Neural cell (in vitro differentiated cells): ENCODE measurements at regions not wholly inside any gene's neighbourhood (a gene's known extent, or its start where the extent isn't known, plus 50 kb on each side); places are given as distances from the start of the nearest gene placed in this dataset.

Experiments
- H2AFZ ChIP-seq: fragments of 200-600, 300-800 bp; sonication (generic), shearing (Covaris generic); 2 replicates; pipeline ENCODE4 v1.6.0; 2014; ENCODE audit warnings: low read depth, mild to moderate bottlenecking, antibody characterized with exemption, low read length, moderate library complexity
- H3F3A ChIP-seq: fragments of 200-600 bp; shearing (Covaris generic); 2 replicates; pipeline ENCODE4 v1.6.1; 2016; ENCODE audit warnings: mild to moderate bottlenecking, moderate library complexity, mixed read lengths, antibody characterized with exemption, low read length; ENCODE audit not compliant: insufficient read depth, poor library complexity, severe bottlenecking
- H3K27ac ChIP-seq: fragments of 200-600, 300-800 bp; sonication (generic), shearing (Covaris generic); 2 replicates; pipeline ENCODE4 v1.5.1; 2014; ENCODE audit warnings: mild to moderate bottlenecking, low read length, moderate library complexity
- H3K27me3 ChIP-seq: fragments of 300-800, 200-600 bp; sonication (generic), shearing (Covaris generic); 2 replicates; pipeline ENCODE4 v1.6.0; 2014; ENCODE audit warnings: mild to moderate bottlenecking, low read depth, low read length, moderate library complexity; ENCODE audit not compliant: insufficient read depth
- H3K36me3 ChIP-seq: fragments of 300-800, 200-600 bp; sonication (generic), shearing (Covaris generic); 2 replicates; pipeline ENCODE4 v1.5.1; 2014; ENCODE audit warnings: mild to moderate bottlenecking, antibody characterized with exemption, low read length, moderate library complexity; ENCODE audit not compliant: insufficient read depth
- H3K4me2 ChIP-seq: fragments of 300-800, 200-600 bp; sonication (generic), shearing (Covaris generic); 2 replicates; pipeline ENCODE4 v1.6.0; 2014; ENCODE audit warnings: mild to moderate bottlenecking, low read length
- H3K4me3 ChIP-seq: fragments of 300-800, 200-600 bp; sonication (generic), shearing (Covaris generic); 2 replicates; pipeline ENCODE4 v1.5.1; 2014; ENCODE audit warnings: mild to moderate bottlenecking, low read length, moderate library complexity
- H3K79me2 ChIP-seq: fragments of 200-600 bp; shearing (Covaris generic); replicated peaks from 2 replicates; pipeline ENCODE4 v1.6.0; 2014; ENCODE audit warnings: mild to moderate bottlenecking, low read length, moderate library complexity; ENCODE audit not compliant: insufficient read depth
- H3K9ac ChIP-seq: fragments of 300-800, 200-600 bp; sonication (generic), shearing (Covaris generic); 2 replicates; pipeline ENCODE4 v1.6.1; 2016; ENCODE audit warnings: mild to moderate bottlenecking, low read length, mixed read lengths
- H3K9me2 ChIP-seq: fragments of 200-600 bp; shearing (Covaris generic); 2 replicates; pipeline ENCODE4 v1.6.1; 2016; ENCODE audit warnings: mild to moderate bottlenecking, low read length, mixed read lengths; ENCODE audit not compliant: insufficient read depth
- H3K9me3 ChIP-seq: fragments of 200-600, 300-800 bp; sonication (generic), shearing (Covaris generic); 2 replicates; pipeline ENCODE4 v1.6.1; 2016; ENCODE audit warnings: mild to moderate bottlenecking, mixed run types, low read length, moderate library complexity, mixed read lengths
- H4K20me1 ChIP-seq: fragments of 200-600 bp; shearing (Covaris generic); 2 replicates; pipeline ENCODE4 v1.6.1; 2016; ENCODE audit warnings: mild to moderate bottlenecking, mixed run types; ENCODE audit not compliant: insufficient read depth
- EP300 ChIP-seq: fragments of 450-650 bp; conservative IDR thresholded peaks from 2 replicates; pipeline ENCODE4 v1.6.1; 2014; ENCODE audit warnings: antibody characterized with exemption, mild to moderate bottlenecking, moderate library complexity; ENCODE audit not compliant: poor library complexity, severe bottlenecking
- EZH2 ChIP-seq: fragments of 200-600, 300-800 bp; shearing (Covaris generic), sonication (generic); IDR thresholded peaks from 2 replicates; pipeline ENCODE4 v1.6.1; 2014; ENCODE audit warnings: antibody characterized with exemption, low read length, borderline replicate concordance, mild to moderate bottlenecking; ENCODE audit not compliant: insufficient read depth, poor library complexity, severe bottlenecking
- MXI1 ChIP-seq: fragments of 450-650 bp; conservative IDR thresholded peaks from 2 replicates; pipeline ENCODE4 v1.6.1; 2014; ENCODE audit warnings: antibody characterized with exemption, mild to moderate bottlenecking; ENCODE audit not compliant: poor library complexity, severe bottlenecking
- POLR2AphosphoS5 ChIP-seq: IDR thresholded peaks from 2 replicates; pipeline ENCODE4 v1.6.1; 2012
- RAD21 ChIP-seq: fragments of 450-650 bp; conservative IDR thresholded peaks from 2 replicates; pipeline ENCODE4 v1.6.1; 2014; ENCODE audit warnings: antibody characterized with exemption, mild to moderate bottlenecking, moderate library complexity
- SMC3 ChIP-seq: fragments of 450-650 bp; conservative IDR thresholded peaks from 2 replicates; pipeline ENCODE4 v1.6.1; 2014; ENCODE audit warnings: antibody characterized with exemption, mild to moderate bottlenecking, moderate library complexity; ENCODE audit not compliant: poor library complexity
- TAF1 ChIP-seq: IDR thresholded peaks from 2 replicates; pipeline ENCODE4 v1.6.1; 2012; ENCODE audit warnings: low read depth
- TF ChIP-seq, protein P1 (sequence below): fragments of 450-650 bp; IDR thresholded peaks from 2 replicates; pipeline ENCODE4 v1.5.1; 2014; ENCODE audit warnings: antibody characterized with exemption, mild to moderate bottlenecking, moderate library complexity; ENCODE audit not compliant: poor library complexity, severe bottlenecking
- TF ChIP-seq, protein P2 (sequence below): IDR thresholded peaks from 2 replicates; pipeline ENCODE4 v1.6.1; 2012; ENCODE audit warnings: borderline replicate concordance

DNA sequence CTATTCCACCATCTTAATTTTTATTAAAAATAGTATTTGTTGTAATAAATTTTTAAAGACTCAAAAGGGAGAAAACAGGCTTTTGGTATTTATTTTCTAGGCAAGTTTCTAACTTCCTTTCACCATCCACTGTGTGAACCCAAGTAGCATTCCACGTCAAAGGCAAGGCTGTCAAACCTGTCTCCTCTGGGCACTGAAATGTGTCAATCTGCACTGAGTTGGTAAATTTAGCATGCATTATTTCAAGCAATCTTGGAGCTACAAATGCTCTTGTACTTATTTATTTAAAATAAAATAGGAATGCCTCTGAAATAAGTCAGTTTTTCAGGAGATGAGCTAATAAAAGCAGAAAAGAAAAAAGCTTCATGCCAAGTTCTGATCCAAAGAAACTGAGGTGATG lies 130.9 kb upstream of the CNTNAP5 start:
- H3K4me2 ChIP-seq, result no peak overlapping the region
- H3K27ac ChIP-seq, result peak overlapping the region; percentile 65
- H2AFZ ChIP-seq, result no peak overlapping the region
- no peaks in the 10 kb centered on the region for H4K20me1 ChIP-seq
- peaks cover 6% of the 10 kb centered on the region for H3K9me3 ChIP-seq
- no peaks in the 10 kb centered on the region for H3K9me2 ChIP-seq
- no peaks in the 10 kb centered on the region for H3K36me3 ChIP-seq
- H3K4me3 ChIP-seq, result peak overlapping the region; percentile 30
- H3K79me2 ChIP-seq, result no peaks in the 10 kb centered on the region
- no peaks in the 10 kb centered on the region for H3K27me3 ChIP-seq
- H3K9ac ChIP-seq, result no peak overlapping the region
- no peak for TF ChIP-seq SMC3
- TF ChIP-seq RAD21, result no peak
- no peak for TF ChIP-seq EZH2
- peak; percentile 91 for TF ChIP-seq EP300
- peak; percentile 72 for TF ChIP-seq POLR2AphosphoS5
- no peak for TF ChIP-seq MXI1
- TF ChIP-seq, protein P1, sequence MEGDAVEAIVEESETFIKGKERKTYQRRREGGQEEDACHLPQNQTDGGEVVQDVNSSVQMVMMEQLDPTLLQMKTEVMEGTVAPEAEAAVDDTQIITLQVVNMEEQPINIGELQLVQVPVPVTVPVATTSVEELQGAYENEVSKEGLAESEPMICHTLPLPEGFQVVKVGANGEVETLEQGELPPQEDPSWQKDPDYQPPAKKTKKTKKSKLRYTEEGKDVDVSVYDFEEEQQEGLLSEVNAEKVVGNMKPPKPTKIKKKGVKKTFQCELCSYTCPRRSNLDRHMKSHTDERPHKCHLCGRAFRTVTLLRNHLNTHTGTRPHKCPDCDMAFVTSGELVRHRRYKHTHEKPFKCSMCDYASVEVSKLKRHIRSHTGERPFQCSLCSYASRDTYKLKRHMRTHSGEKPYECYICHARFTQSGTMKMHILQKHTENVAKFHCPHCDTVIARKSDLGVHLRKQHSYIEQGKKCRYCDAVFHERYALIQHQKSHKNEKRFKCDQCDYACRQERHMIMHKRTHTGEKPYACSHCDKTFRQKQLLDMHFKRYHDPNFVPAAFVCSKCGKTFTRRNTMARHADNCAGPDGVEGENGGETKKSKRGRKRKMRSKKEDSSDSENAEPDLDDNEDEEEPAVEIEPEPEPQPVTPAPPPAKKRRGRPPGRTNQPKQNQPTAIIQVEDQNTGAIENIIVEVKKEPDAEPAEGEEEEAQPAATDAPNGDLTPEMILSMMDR, result no peak
- TF ChIP-seq TAF1, result no peak
- TF ChIP-seq, protein P2, sequence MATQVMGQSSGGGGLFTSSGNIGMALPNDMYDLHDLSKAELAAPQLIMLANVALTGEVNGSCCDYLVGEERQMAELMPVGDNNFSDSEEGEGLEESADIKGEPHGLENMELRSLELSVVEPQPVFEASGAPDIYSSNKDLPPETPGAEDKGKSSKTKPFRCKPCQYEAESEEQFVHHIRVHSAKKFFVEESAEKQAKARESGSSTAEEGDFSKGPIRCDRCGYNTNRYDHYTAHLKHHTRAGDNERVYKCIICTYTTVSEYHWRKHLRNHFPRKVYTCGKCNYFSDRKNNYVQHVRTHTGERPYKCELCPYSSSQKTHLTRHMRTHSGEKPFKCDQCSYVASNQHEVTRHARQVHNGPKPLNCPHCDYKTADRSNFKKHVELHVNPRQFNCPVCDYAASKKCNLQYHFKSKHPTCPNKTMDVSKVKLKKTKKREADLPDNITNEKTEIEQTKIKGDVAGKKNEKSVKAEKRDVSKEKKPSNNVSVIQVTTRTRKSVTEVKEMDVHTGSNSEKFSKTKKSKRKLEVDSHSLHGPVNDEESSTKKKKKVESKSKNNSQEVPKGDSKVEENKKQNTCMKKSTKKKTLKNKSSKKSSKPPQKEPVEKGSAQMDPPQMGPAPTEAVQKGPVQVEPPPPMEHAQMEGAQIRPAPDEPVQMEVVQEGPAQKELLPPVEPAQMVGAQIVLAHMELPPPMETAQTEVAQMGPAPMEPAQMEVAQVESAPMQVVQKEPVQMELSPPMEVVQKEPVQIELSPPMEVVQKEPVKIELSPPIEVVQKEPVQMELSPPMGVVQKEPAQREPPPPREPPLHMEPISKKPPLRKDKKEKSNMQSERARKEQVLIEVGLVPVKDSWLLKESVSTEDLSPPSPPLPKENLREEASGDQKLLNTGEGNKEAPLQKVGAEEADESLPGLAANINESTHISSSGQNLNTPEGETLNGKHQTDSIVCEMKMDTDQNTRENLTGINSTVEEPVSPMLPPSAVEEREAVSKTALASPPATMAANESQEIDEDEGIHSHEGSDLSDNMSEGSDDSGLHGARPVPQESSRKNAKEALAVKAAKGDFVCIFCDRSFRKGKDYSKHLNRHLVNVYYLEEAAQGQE, result no peak
- H3F3A ChIP-seq, result no peaks in the 10 kb centered on the region

DNA sequence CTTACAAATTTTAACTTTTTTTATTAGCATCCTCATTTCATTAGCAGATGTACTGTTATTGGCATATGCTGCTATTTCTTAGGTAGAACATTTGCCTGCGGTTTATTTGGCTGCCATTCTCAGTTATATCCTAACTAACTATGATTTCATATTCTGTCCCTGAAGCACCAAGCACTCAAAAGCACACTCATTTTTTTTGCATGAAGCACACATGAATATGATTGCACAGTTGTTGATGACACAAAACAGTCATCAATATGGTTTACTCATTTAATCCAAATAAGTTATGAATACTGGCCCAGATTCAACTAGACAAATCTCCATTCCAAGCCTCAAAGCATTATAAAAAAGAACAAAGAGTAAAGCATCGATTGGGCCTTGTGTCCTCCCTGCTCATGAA lies 129.4 kb upstream of the CNTNAP5 start:
- peaks cover 6% of the 10 kb centered on the region for H3K9me3 ChIP-seq
- TF ChIP-seq, protein P2, result no peak
- TF ChIP-seq SMC3, result no peak
- no peak for TF ChIP-seq EP300
- no peak for TF ChIP-seq POLR2AphosphoS5
- no peak for TF ChIP-seq EZH2
- H2AFZ ChIP-seq, result no peak overlapping the region
- H3K9ac ChIP-seq, result no peak overlapping the region
- no peaks in the 10 kb centered on the region for H4K20me1 ChIP-seq
- H3K36me3 ChIP-seq, result no peaks in the 10 kb centered on the region
- no peaks in the 10 kb centered on the region for H3K79me2 ChIP-seq
- no peaks in the 10 kb centered on the region for H3K9me2 ChIP-seq
- H3K4me2 ChIP-seq, result no peak overlapping the region
- H3K4me3 ChIP-seq, result no peak overlapping the region
- no peaks in the 10 kb centered on the region for H3K27me3 ChIP-seq
- H3K27ac ChIP-seq, result no peak overlapping the region
- H3F3A ChIP-seq, result no peaks in the 10 kb centered on the region
